SU-DHL-6 (cell line): ENCODE measurements at regions not wholly inside any gene's neighbourhood (a gene's known extent, or its start where the extent isn't known, plus 50 kb on each side); places are given as distances from the start of the nearest gene placed in this dataset.
"Not testable (repeated sequence)": the region's sequence is repeated elsewhere in the genome, so short reads cannot be mapped to it uniquely, and the experiment has no call there.

Source experiments
- H2AFZ ChIP-seq: fragments of 200-600 bp; sonication (generic); 2 replicates; pipeline ENCODE4 v1.6.1; 2014; ENCODE audit warnings: low read depth, mild to moderate bottlenecking, moderate library complexity, mixed read lengths, antibody characterized with exemption, low read length; ENCODE audit not compliant: severe bottlenecking
- H3F3A ChIP-seq: fragments of 200-600 bp; shearing (Covaris generic); 2 replicates; pipeline ENCODE4 v1.6.0; 2016; ENCODE audit warnings: antibody characterized with exemption, mild to moderate bottlenecking; ENCODE audit not compliant: insufficient read depth
- H3K27ac ChIP-seq: fragments of 200-600 bp; sonication (generic); 2 replicates; pipeline ENCODE4 v1.5.1; 2016; ENCODE audit warnings: low read depth, mild to moderate bottlenecking, low read length, moderate library complexity, mixed read lengths
- H3K27me3 ChIP-seq: fragments of 200-600 bp; sonication (generic), shearing (Covaris generic); 2 replicates; pipeline ENCODE4 v1.6.0; 2014; ENCODE audit warnings: mild to moderate bottlenecking, low read length
- H3K36me3 ChIP-seq: fragments of 200-600 bp; sonication (generic); 2 replicates; pipeline ENCODE4 v1.6.1; 2014; ENCODE audit warnings: mild to moderate bottlenecking, low read length, mixed read lengths
- H3K4me2 ChIP-seq: fragments of 300-600, 200-600 bp; shearing (Covaris generic), sonication (generic); 2 replicates; pipeline ENCODE4 v1.6.0; 2014; ENCODE audit warnings: low read length, low read depth, mild to moderate bottlenecking; ENCODE audit not compliant: poor library complexity, severe bottlenecking
- H3K4me3 ChIP-seq: fragments of 200-600 bp; sonication (generic); 2 replicates; pipeline ENCODE4 v1.5.1; 2014; ENCODE audit warnings: antibody characterized with exemption, low read length, mild to moderate bottlenecking, mixed read lengths; ENCODE audit not compliant: insufficient read depth, poor library complexity, severe bottlenecking
- H3K79me2 ChIP-seq: fragments of 200-600 bp; sonication (generic); 2 replicates; pipeline ENCODE4 v1.6.1; 2014; ENCODE audit warnings: mild to moderate bottlenecking, low read length, moderate library complexity; ENCODE audit not compliant: insufficient read depth
- H3K9ac ChIP-seq: fragments of 200-600 bp; sonication (generic); 2 replicates; pipeline ENCODE4 v1.7.0; 2014; ENCODE audit warnings: mild to moderate bottlenecking, low read length
- H3K9me2 ChIP-seq: fragments of 200-600 bp; sonication (generic); replicated peaks from 2 replicates; pipeline ENCODE4 v1.6.1; 2014; ENCODE audit warnings: low read length; ENCODE audit not compliant: insufficient read depth
- H3K9me3 ChIP-seq: fragments of 200-600 bp; sonication (generic); 2 replicates; pipeline ENCODE4 v1.6.1; 2014; ENCODE audit warnings: low read length, mixed read lengths; ENCODE audit not compliant: insufficient read depth
- H4K20me1 ChIP-seq: fragments of 200-600 bp; sonication (generic); 2 replicates; pipeline ENCODE4 v1.6.1; 2014; ENCODE audit warnings: low read depth, mild to moderate bottlenecking, antibody characterized with exemption, low read length, moderate library complexity, mixed read lengths
- EZH2phosphoT487 ChIP-seq: fragments of 200-600 bp; sonication (generic), shearing (Covaris generic); conservative IDR thresholded peaks from 2 replicates; pipeline ENCODE4 v1.6.1; 2018; ENCODE audit warnings: mild to moderate bottlenecking, antibody characterized with exemption, low read length, moderate library complexity, mixed read lengths
- TF ChIP-seq, protein P1 (sequence below): fragments of 200-600 bp; sonication (generic); IDR thresholded peaks from one replicate; pipeline ENCODE4 v1.5.1; 2017; ENCODE audit warnings: antibody characterized with exemption, mild to moderate bottlenecking, low read length, moderate library complexity; ENCODE audit not compliant: insufficient read depth, poor library complexity, severe bottlenecking

DNA sequence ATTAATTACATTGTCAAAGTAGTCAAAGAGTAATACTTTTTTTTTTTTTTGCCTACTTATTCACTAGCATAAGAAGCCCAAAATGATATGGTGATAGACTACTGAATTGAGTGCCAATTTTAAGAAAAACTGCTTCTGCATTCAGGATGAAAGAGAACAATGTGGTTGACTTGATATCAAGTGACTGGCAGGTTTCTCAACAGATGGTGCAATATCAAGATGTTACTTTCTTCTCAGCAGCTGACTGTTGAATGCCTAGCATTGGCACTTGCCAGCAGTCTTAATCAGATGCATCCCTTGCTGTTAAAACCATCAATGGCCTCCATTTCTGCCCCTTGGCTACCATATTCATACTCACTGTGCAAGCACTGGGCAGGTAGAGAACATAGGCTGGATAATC is 863.2 kb downstream of the GBE1 start:
- Histone ChIP-seq H4K20me1 (no peaks in the 10 kb centered on the region), H3K9me2 (no peaks in the 10 kb centered on the region), H3K79me2 (no peaks in the 10 kb centered on the region), H3K36me3 (no peaks in the 10 kb centered on the region), H3K9ac (no peak overlapping the region), H3K4me3 (no peak overlapping the region), H3K4me2 (no peak overlapping the region), H2AFZ (no peak overlapping the region), H3K27me3 (no peaks in the 10 kb centered on the region), H3F3A (no peaks in the 10 kb centered on the region), H3K27ac (no peak overlapping the region), H3K9me3 (no peaks in the 10 kb centered on the region)
- TF ChIP-seq EZH2phosphoT487: no peak
- TF ChIP-seq, protein P1, sequence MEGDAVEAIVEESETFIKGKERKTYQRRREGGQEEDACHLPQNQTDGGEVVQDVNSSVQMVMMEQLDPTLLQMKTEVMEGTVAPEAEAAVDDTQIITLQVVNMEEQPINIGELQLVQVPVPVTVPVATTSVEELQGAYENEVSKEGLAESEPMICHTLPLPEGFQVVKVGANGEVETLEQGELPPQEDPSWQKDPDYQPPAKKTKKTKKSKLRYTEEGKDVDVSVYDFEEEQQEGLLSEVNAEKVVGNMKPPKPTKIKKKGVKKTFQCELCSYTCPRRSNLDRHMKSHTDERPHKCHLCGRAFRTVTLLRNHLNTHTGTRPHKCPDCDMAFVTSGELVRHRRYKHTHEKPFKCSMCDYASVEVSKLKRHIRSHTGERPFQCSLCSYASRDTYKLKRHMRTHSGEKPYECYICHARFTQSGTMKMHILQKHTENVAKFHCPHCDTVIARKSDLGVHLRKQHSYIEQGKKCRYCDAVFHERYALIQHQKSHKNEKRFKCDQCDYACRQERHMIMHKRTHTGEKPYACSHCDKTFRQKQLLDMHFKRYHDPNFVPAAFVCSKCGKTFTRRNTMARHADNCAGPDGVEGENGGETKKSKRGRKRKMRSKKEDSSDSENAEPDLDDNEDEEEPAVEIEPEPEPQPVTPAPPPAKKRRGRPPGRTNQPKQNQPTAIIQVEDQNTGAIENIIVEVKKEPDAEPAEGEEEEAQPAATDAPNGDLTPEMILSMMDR: no peak

DNA sequence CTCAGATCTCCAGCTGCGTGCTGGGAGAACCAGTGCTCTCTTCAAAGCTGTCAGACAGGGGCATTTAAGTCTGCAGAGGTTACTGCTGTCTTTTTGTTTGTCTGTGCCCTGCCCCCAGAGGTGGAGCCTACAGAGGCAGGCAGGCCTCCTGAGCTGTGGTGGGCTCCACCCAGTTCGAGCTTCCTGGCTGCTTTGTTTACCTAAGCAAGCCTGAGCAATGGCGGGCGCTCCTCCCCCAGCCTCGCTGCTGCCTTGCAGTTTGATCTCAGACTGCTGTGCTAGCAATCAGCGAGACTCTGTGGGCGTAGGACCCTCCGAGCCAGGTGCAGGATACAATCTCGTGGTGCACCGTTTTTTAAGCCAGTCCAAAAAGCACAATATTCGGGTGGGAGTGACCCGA is 864.4 kb downstream of the GBE1 start:
- H3K79me2 ChIP-seq, H3K4me3 ChIP-seq, H3K9me2 ChIP-seq, H3K27ac ChIP-seq, H3K4me2 ChIP-seq, H3K27me3 ChIP-seq, H4K20me1 ChIP-seq, H3K36me3 ChIP-seq, H2AFZ ChIP-seq, H3K9me3 ChIP-seq, H3K9ac ChIP-seq, H3F3A ChIP-seq: not testable (repeated sequence)

DNA sequence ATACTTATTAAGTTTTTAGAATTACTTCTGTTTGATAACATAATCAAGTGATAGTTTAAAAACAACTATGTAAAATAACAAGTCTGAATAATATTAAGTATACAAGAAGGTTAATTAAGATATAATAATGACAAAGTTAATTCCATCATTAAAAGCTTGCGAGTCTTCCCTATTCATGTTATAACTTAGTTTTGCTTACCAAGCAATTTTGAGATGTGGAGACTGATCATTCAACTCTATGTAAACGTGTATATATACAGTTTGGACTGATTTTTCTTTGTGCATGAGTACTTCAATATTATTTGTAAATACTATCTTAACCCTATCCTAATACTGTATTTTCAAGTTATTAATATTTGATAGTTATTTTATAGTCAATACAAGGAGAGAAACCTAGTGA is 870.9 kb downstream of the GBE1 start:
- Histone ChIP-seq H3K36me3 (no peaks in the 10 kb centered on the region), H3F3A (no peaks in the 10 kb centered on the region), H3K9me3 (no peaks in the 10 kb centered on the region), H3K27ac (no peak overlapping the region), H2AFZ (no peak overlapping the region), H3K4me3 (no peak overlapping the region), H4K20me1 (no peaks in the 10 kb centered on the region), H3K79me2 (no peaks in the 10 kb centered on the region), H3K4me2 (no peak overlapping the region), H3K27me3 (no peaks in the 10 kb centered on the region), H3K9ac (no peak overlapping the region), H3K9me2 (0 out of 2 replicates have a peak, but pooled peaks cover 4% of the 10 kb centered on the region)
- no peak for TF ChIP-seq EZH2phosphoT487
- TF ChIP-seq, protein P1: no peak

DNA sequence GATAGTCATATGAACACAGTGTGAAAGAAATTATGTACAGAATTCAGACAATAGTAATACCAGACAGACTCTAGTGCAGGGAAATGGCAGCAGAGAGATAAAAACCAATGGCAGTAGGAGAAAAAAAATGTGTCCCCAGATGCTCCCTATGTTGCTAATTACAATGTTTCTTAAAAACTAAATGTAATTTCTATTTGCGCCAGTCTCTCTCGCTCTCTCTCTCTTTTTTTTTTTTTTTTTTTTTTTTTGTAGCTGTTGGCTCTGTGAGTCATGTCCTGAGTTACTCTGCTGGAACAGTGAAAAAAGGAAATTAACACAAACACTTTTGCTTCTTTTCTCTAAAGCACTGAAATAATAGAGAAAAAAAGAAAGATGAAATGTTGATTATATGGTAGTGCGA is 871.9 kb downstream of the GBE1 start:
- no peaks in the 10 kb centered on the region for H3K79me2 ChIP-seq
- no peak overlapping the region for H2AFZ ChIP-seq
- H3K36me3 ChIP-seq: no peaks in the 10 kb centered on the region
- H3F3A ChIP-seq: no peaks in the 10 kb centered on the region
- no peak overlapping the region for H3K27ac ChIP-seq
- no peak overlapping the region for H3K9ac ChIP-seq
- no peak overlapping the region for H3K4me2 ChIP-seq
- no peaks in the 10 kb centered on the region for H3K9me3 ChIP-seq
- no peaks in the 10 kb centered on the region for H4K20me1 ChIP-seq
- no peak overlapping the region for H3K4me3 ChIP-seq
- H3K27me3 ChIP-seq: no peaks in the 10 kb centered on the region
- TF ChIP-seq, protein P1: no peak
- TF ChIP-seq EZH2phosphoT487: no peak
- 0 out of 2 replicates have a peak, but pooled peaks cover 4% of the 10 kb centered on the region for H3K9me2 ChIP-seq
